Activated naive CD8-positive, alpha-beta T cell (primary cell): ENCODE measurements at regions not wholly inside any gene's neighbourhood (a gene's known extent, or its start where the extent isn't known, plus 50 kb on each side); places are given as distances from the start of the nearest gene placed in this dataset.

Experiments
- H3K27ac Mint-ChIP-seq: one replicate; pipeline ENCODE4 v1.8.0; 2021; ENCODE audit warnings: mixed read lengths
- H3K27me3 Mint-ChIP-seq: one replicate; pipeline ENCODE4 v1.8.0; 2021; ENCODE audit warnings: mixed read lengths
- H3K36me3 Mint-ChIP-seq: one replicate; pipeline ENCODE4 v1.8.0; 2021; ENCODE audit warnings: mixed read lengths
- H3K4me1 Mint-ChIP-seq: one replicate; pipeline ENCODE4 v1.8.0; 2021; ENCODE audit warnings: low read depth, mixed read lengths
- H3K4me3 Mint-ChIP-seq: one replicate; pipeline ENCODE4 v1.8.0; 2021; ENCODE audit warnings: mild to moderate bottlenecking, mixed read lengths
- H3K9me3 Mint-ChIP-seq: one replicate; pipeline ENCODE4 v1.8.0; 2021; ENCODE audit warnings: low read depth, mixed read lengths

DNA sequence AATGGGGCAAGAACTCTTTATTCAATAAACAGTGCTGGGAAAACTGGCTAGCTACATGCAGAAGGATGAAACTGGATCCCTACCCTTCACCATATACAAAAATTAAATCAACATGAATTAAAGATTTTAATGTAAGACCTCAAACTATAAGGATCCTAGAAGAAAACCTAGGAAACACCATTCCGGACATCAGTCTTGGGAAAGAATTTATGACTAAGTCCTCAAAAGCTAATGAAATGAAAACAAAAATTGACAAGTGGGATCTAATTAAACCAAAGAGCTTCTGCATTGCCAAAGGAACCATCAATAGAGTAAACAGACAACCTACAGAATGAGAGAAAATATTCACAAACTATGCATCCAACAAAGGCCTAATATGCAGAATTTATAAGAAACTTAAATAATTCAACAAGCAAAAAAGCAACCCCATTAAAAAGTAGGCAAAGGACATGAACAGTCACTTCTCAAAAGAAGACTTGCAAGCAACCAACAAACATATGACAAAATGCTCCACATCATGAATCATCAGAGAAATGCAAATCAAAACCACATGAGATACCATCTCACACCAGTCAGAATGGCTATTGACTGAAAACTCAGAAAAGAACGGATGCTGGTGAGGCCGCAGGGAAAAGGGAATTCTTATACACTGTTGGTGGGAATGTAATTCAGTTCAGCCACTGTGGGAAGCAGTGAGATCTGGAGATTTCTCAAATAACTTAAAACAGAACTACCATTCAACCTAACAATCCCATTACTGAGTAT, 104.3 kb upstream of the MAP3K1 start:
- H3K4me3 Mint-ChIP-seq: no peak overlapping the region
- H3K27ac Mint-ChIP-seq: no peak overlapping the region
- H3K27me3 Mint-ChIP-seq: no peaks in the 10 kb centered on the region
- no peaks in the 10 kb centered on the region for H3K9me3 Mint-ChIP-seq
- H3K36me3 Mint-ChIP-seq: peaks cover 3% of the 10 kb centered on the region
- H3K4me1 Mint-ChIP-seq: peaks cover 14% of the 10 kb centered on the region

- H3K4me3 Mint-ChIP-seq: no peak overlapping the region
- H3K27ac Mint-ChIP-seq: no peak overlapping the region
- H3K9me3 Mint-ChIP-seq: no peaks in the 10 kb centered on the region
- H3K36me3 Mint-ChIP-seq: peaks cover 6% of the 10 kb centered on the region
- no peaks in the 10 kb centered on the region for H3K27me3 Mint-ChIP-seq
- peaks cover 22% of the 10 kb centered on the region for H3K4me1 Mint-ChIP-seq
Measured at GRCh38 chr5:56706504-56706903, 108.8 kb upstream of the MAP3K1 start.

- Mint-ChIP-seq H3K4me1 (peaks cover 27% of the 10 kb centered on the region), H3K36me3 (peaks cover 6% of the 10 kb centered on the region), H3K27ac (no peak overlapping the region), H3K27me3 (no peaks in the 10 kb centered on the region), H3K4me3 (no peak overlapping the region), H3K9me3 (no peaks in the 10 kb centered on the region)
Measured at GRCh38 chr5:56705217-56705616, 110.1 kb upstream of the MAP3K1 start.

DNA sequence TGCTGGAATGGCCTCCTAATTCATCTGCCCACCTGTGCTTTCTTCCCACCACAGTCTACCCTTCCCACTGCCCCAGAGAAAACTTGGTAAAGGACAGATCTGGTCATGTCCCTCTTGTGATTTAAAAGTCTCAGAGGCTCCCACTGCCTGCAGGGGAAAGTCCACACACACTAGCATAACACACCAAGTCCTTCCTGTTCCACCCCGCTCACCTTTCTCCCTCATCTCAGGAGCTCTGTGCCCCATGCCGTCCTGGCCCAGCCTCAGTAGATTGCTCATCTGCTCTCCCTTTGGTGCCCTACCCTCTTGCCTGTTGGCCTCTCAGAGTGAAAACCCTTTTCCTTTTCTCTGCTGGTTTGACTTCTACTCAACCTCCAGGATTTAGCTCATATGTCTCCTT, 111.4 kb upstream of the MAP3K1 start:
- Mint-ChIP-seq H3K4me1 (peaks cover 32% of the 10 kb centered on the region), H3K4me3 (no peak overlapping the region), H3K9me3 (no peaks in the 10 kb centered on the region), H3K36me3 (peaks cover 3% of the 10 kb centered on the region), H3K27me3 (no peaks in the 10 kb centered on the region), H3K27ac (no peak overlapping the region)

- no peaks in the 10 kb centered on the region for H3K9me3 Mint-ChIP-seq
- H3K36me3 Mint-ChIP-seq: peaks cover 3% of the 10 kb centered on the region
- no peak overlapping the region for H3K27ac Mint-ChIP-seq
- H3K4me1 Mint-ChIP-seq: peaks cover 49% of the 10 kb centered on the region
- no peaks in the 10 kb centered on the region for H3K27me3 Mint-ChIP-seq
- no peak overlapping the region for H3K4me3 Mint-ChIP-seq
Measured at GRCh38 chr5:56700711-56701110, 114.6 kb upstream of the MAP3K1 start.

DNA sequence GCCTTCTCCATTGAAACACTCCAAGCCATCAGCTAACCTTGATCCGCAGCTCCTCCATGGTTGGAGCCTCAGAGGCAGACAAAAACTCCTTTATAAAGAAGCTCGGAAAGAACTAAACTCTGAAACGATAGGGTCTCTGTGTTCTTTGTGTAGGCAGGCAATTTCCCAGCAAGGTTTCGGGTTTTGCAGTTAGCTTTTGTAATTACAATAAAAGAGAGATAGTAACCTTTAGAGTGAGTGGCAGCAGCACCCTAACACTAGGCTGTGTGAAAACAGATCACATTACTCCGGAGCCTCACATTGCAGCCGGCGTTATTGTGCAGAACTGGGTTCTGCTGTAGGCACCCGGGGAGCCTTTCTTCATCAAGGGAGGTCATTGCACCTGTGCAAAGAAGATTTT, 115.8 kb upstream of the MAP3K1 start:
- H3K27me3 Mint-ChIP-seq: no peaks in the 10 kb centered on the region
- H3K4me1 Mint-ChIP-seq: peaks cover 57% of the 10 kb centered on the region
- peaks cover 3% of the 10 kb centered on the region for H3K36me3 Mint-ChIP-seq
- H3K4me3 Mint-ChIP-seq: no peak overlapping the region
- H3K27ac Mint-ChIP-seq: no peak overlapping the region
- no peaks in the 10 kb centered on the region for H3K9me3 Mint-ChIP-seq

- Mint-ChIP-seq H3K4me1 (peaks cover 59% of the 10 kb centered on the region), H3K4me3 (no peak overlapping the region), H3K36me3 (peaks cover under 1% of the 10 kb centered on the region), H3K27ac (no peak overlapping the region), H3K9me3 (no peaks in the 10 kb centered on the region), H3K27me3 (no peaks in the 10 kb centered on the region)
Measured at GRCh38 chr5:56698463-56699381, 116.6 kb upstream of the MAP3K1 start.

- H3K4me3 Mint-ChIP-seq: no peak overlapping the region
- no peaks in the 10 kb centered on the region for H3K27me3 Mint-ChIP-seq
- H3K36me3 Mint-ChIP-seq: peaks cover 2% of the 10 kb centered on the region
- peaks cover 75% of the 10 kb centered on the region for H3K4me1 Mint-ChIP-seq
- H3K27ac Mint-ChIP-seq: no peak overlapping the region
- no peaks in the 10 kb centered on the region for H3K9me3 Mint-ChIP-seq
Measured at GRCh38 chr5:56696900-56697299, 118.4 kb upstream of the MAP3K1 start.

GRCh38 chr5:56693220-56693579, 122.1 kb upstream of the MAP3K1 start:
- Mint-ChIP-seq H3K27ac (no peak overlapping the region), H3K4me3 (peak overlapping the region; percentile 35), H3K9me3 (no peaks in the 10 kb centered on the region), H3K27me3 (no peaks in the 10 kb centered on the region), H3K36me3 (peaks cover 2% of the 10 kb centered on the region), H3K4me1 (peaks cover 74% of the 10 kb centered on the region)

DNA sequence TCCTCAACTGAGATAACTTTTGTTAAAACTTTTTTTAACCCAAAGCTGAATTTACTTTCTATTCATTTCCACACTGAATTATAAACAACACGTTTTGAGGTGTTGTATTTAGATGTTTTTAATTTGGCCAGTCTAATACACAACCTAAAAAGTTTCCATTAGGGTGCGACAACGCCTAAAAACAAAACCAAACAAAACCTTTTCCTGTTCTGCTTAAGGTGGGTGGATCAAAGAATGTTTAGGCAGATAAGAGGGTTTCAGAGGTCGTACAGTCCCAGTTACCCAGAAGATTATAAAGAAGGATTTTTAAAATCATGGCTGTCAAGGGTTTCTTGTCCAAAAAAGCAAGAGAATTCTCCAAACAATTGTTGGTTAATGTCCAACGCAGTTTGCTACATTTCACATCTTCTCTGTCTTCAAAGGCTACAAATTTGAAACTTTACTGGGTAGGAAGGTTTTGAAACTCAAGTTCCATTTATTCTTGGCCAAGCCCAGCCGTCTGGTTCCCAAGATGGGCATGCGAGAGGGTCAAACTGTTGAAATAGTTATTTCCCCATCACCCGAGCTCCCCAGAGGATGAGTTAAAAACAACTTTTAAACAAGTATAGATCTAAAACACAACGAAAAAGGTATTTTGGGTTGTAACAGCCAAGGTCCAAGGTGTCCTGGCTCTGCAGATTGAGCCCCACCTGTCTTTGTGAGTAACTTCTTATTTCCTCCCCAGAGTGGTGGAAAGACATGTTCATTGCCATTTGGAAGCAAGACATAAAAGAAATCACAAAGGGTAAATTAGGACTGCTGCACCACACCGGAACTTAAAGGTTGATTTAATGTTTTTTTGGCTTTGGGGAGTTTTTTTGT, 122.8 kb upstream of the MAP3K1 start:
- Mint-ChIP-seq H3K27ac (peak overlapping the region; percentile 64), H3K9me3 (no peaks in the 10 kb centered on the region), H3K4me3 (peak overlapping the region; percentile 68), H3K36me3 (peaks cover 2% of the 10 kb centered on the region), H3K27me3 (no peaks in the 10 kb centered on the region), H3K4me1 (peaks cover 80% of the 10 kb centered on the region)

DNA sequence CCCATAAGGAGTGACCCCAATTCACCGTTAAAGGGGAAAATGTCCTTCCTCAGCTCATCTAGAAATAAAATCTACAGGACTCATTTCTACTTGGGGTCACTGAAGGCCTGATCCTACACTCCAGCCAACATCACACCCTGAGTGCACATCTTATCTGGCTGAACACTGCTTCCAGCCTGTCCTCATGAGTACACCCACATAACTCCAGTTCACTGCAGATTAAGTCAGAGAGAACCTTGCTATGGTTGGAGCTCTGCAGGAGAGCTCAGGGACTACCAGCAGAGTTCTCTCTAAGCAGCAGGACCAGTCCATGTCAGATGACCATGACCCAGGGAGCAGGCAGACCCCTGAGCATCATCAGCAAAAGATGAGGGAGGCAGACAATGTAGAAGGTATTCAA, 126.9 kb upstream of the MAP3K1 start:
- Mint-ChIP-seq H3K27ac (peak overlapping the region; percentile 31), H3K27me3 (no peaks in the 10 kb centered on the region), H3K36me3 (peaks cover 2% of the 10 kb centered on the region), H3K4me3 (no peak overlapping the region), H3K9me3 (no peaks in the 10 kb centered on the region), H3K4me1 (peaks cover 81% of the 10 kb centered on the region)

DNA sequence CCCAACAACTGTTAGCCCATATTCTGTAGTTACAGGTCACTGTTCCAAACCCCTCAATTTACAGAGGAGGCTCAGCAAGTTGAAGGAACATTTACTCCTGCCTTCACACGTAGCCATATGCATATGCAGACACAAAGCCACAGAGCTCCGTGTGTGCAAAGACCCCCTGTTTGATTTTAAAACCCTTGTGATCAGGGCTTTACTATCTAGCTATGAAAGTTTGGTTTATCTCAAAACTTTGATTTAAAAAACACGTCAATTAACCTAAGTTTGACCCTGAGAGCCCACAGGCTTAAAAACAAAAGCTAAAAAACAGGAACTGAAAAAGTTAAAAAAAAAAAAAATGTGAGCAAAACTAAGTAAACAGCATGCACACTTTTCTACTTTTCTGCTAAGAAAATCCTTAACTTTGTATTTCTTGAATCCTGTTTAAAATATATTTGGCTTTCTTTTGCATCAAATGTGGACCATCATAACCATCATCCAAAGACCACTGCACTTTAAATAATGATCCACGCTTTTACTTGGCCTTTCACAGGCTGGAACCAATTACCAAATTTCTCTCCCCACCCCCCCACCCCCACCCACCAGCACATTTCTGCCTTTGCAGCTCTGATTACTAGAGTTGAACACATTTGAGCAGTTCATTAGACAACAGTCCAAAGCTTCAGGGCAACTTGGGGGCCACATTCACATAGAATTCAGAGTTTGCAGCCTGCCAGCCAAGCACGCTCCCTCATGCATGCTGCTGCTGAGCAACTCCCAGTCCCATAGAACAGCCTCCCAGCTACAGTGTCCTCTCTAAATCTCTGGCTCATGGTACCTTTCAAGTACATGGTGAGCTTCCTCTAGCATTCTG, 128.8 kb upstream of the MAP3K1 start:
- H3K4me1 Mint-ChIP-seq: peaks cover 76% of the 10 kb centered on the region

DNA sequence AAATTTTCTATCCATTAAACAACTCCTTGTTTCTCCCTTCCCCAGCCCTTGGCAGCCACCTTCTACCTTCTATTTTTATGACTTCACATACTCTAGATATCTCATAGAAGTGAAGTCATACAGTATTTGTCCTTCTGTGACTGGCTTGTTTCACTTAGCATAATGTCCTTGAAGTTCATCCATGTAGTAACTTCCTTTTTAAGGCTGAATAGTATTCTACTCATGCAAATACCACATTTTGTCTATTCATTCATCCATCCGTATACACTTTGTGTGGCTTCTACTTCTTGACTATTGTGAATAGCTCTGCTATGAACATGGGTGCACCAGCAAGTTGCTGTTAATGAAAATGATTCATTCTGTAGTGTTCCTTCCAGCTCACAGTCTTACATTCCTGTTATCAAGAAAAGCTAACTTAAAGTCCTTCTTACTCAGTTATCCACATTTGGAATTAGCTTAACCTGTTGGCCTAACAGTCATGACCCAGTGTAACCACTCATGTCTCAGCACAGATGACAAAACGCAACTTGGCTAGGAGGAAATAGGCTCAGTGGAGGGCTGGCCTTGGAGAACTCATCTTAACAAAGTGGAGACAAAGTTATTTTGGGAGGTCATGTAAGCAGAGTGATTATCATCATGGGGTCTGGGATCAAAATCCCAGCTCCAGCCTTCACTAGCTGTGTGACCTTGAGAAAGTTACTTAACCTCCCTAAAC, 129.7 kb upstream of the MAP3K1 start:
- peaks cover 74% of the 10 kb centered on the region for H3K4me1 Mint-ChIP-seq
- peak overlapping the region; percentile 16 for H3K27ac Mint-ChIP-seq
- no peaks in the 10 kb centered on the region for H3K27me3 Mint-ChIP-seq
- peak overlapping the region; percentile 4 for H3K4me3 Mint-ChIP-seq
- no peaks in the 10 kb centered on the region for H3K9me3 Mint-ChIP-seq
- H3K36me3 Mint-ChIP-seq: no peaks in the 10 kb centered on the region

More for the DNA sequence above, 128.8 kb upstream of the MAP3K1 start:
- H3K9me3 Mint-ChIP-seq: no peaks in the 10 kb centered on the region
- no peaks in the 10 kb centered on the region for H3K36me3 Mint-ChIP-seq
- H3K4me3 Mint-ChIP-seq: no peak overlapping the region
- no peak overlapping the region for H3K27ac Mint-ChIP-seq
- H3K27me3 Mint-ChIP-seq: no peaks in the 10 kb centered on the region
